GM12878 (cell line): ENCODE measurements at regions not wholly inside any gene's neighbourhood (a gene's known extent, or its start where the extent isn't known, plus 50 kb on each side); places are given as distances from the start of the nearest gene placed in this dataset.

Experiments used
- ATAC-seq: fragments of 200-7000 bp; cut with Tn5 transposase; 3 replicates; pipeline ENCODE4 v1.9.1; 2020; ENCODE audit warnings: mild to moderate bottlenecking, moderate library complexity
- BruUV-seq: library from RNA; stranded (reverse); fragments of 400-500 nt; replicated peaks from 2 replicates; lab custom pipeline; 2021; lab: Mats Ljungman, UMichigan
- CTCF ChIA-PET: fragments of 300-600 bp; sonication (Branson Sonifier 250); formaldehyde crosslinking; extraction: SDS; loops from one replicate; lab custom pipeline; 2021; ENCODE audit warnings: inconsistent platforms; lab: Yijun Ruan, JAX
- POLR2A ChIA-PET: fragments of 350-600 bp; formaldehyde crosslinking; extraction: SDS; loops from one replicate; lab custom pipeline; 2021; ENCODE audit warnings: inconsistent platforms; lab: Charles Lee
- RAD21 ChIA-PET: fragments of 300-600 bp; sonication (Branson Sonifier 250); formaldehyde crosslinking; loops from one replicate; lab custom pipeline; 2023; ENCODE audit warnings: antibody characterized with exemption; ENCODE audit not compliant: unreplicated experiment; lab: Charles Lee
- SMC1A ChIA-PET: fragments of 300-600 bp; sonication (Branson Sonifier 250); formaldehyde crosslinking; loops from one replicate; lab custom pipeline; 2023; ENCODE audit not compliant: unreplicated experiment, uncharacterized antibody; lab: Charles Lee
- DNase-seq: peaks from one replicate; pipeline ENCODE4 v3.0.0-alpha.2; 2011; ENCODE audit warnings: low read depth, low spot score
- FAIRE-seq: peaks from 3 replicates; lab custom pipeline; 2011; peaks lifted over from hg19 to GRCh38; lab: Jason Lieb, UNC
- H2AFZ ChIP-seq: 2 replicates; pipeline ENCODE4 v1.6.0; 2011; ENCODE audit warnings: low read depth, low read length, control low read depth; ENCODE audit not compliant: control insufficient read depth
- H3K27ac ChIP-seq: 2 replicates; pipeline ENCODE4 v1.5.1; 2011; ENCODE audit warnings: control low read depth; ENCODE audit not compliant: control insufficient read depth, insufficient read depth
- H3K27me3 ChIP-seq, 2 experiments: replicated peaks in 1 of 2; 2 replicates each; pipeline versions ENCODE4 v1.6.0 to v1.6.1; 2011; ENCODE audit warnings: low read length in 1 of 2; ENCODE audit not compliant: control insufficient read depth in 2 of 2, insufficient read depth in 2 of 2
- H3K36me3 ChIP-seq, 2 experiments: 2 replicates each; pipeline ENCODE4 v1.5.1; 2011; ENCODE audit warnings: low read length in 1 of 2; ENCODE audit not compliant: control insufficient read depth in 2 of 2, insufficient read depth in 2 of 2
- H3K4me1 ChIP-seq: 2 replicates; pipeline ENCODE4 v1.6.1; 2011; ENCODE audit warnings: mild to moderate bottlenecking, low read length, moderate library complexity, mixed read lengths; ENCODE audit not compliant: control insufficient read depth, insufficient read depth
- H3K4me2 ChIP-seq: 2 replicates; pipeline ENCODE4 v1.6.0; 2011; ENCODE audit warnings: control low read depth; ENCODE audit not compliant: control insufficient read depth, insufficient read depth
- H3K4me3 ChIP-seq: fragments of 200-600 bp; sonication (generic); 2 replicates; pipeline ENCODE4 v1.5.1; 2016
- H3K79me2 ChIP-seq: 2 replicates; pipeline ENCODE4 v1.6.0; 2011; ENCODE audit warnings: low read length; ENCODE audit not compliant: control insufficient read depth, insufficient read depth
- H3K9ac ChIP-seq: 2 replicates; pipeline ENCODE4 v1.8.0; 2011; ENCODE audit warnings: low read length, control low read depth, mixed read lengths; ENCODE audit not compliant: control insufficient read depth, insufficient read depth
- H3K9me3 ChIP-seq: replicated peaks from 3 replicates; pipeline ENCODE4 v1.5.1; 2011; ENCODE audit warnings: mild to moderate bottlenecking, low read length; ENCODE audit not compliant: control insufficient read depth, insufficient read depth
- H4K20me1 ChIP-seq: 2 replicates; pipeline ENCODE4 v1.6.0; 2011; ENCODE audit not compliant: control insufficient read depth, insufficient read depth
- BCL3 ChIP-seq: IDR thresholded peaks from 2 replicates; pipeline ENCODE4 v1.6.1; 2011; ENCODE audit warnings: borderline replicate concordance, low read depth, mild to moderate bottlenecking, moderate library complexity, low read length; ENCODE audit not compliant: insufficient read depth, poor library complexity, severe bottlenecking
- E2F8 ChIP-seq: fragments of 450-650 bp; IDR thresholded peaks from 2 replicates; pipeline ENCODE4 v1.6.1; 2018; ENCODE audit warnings: mild to moderate bottlenecking, low read depth, moderate library complexity; ENCODE audit not compliant: partially characterized antibody
- EGR1 ChIP-seq, 2 experiments: IDR thresholded peaks; 1 replicate in 1 of 2; 2 replicates in 1 of 2; pipeline ENCODE4 v1.6.1; 2011 to 2012; ENCODE audit warnings: low read depth in 2 of 2, low read length in 2 of 2, borderline replicate concordance in 1 of 2, mild to moderate bottlenecking in 1 of 2, moderate library complexity in 1 of 2
- FOS ChIP-seq: IDR thresholded peaks from 3 replicates; pipeline ENCODE4 v1.6.1; 2011; ENCODE audit warnings: borderline replicate concordance; ENCODE audit not compliant: insufficient read length; ENCODE audit errors: extremely low read depth
- KAT2A ChIP-seq: conservative IDR thresholded peaks from 2 replicates; pipeline ENCODE4 v1.6.1; 2011; ENCODE audit warnings: low read depth, low read length; ENCODE audit not compliant: control insufficient read depth
- KDM1A ChIP-seq: fragments of 200-600 bp; sonication (generic); IDR thresholded peaks from 2 replicates; pipeline ENCODE4 v1.6.1; 2016; ENCODE audit warnings: borderline replicate concordance
- PAX5 ChIP-seq: IDR thresholded peaks from 2 replicates; pipeline ENCODE4 v1.6.1; 2011; ENCODE audit warnings: low read depth, low read length, borderline replicate concordance
- SPI1 ChIP-seq: IDR thresholded peaks from 2 replicates; pipeline ENCODE4 v1.6.1; 2011; ENCODE audit warnings: low read depth, mild to moderate bottlenecking, low read length, moderate library complexity, borderline replicate concordance; ENCODE audit not compliant: insufficient read depth
- SREBF1 ChIP-seq: IDR thresholded peaks from 2 replicates; pipeline ENCODE4 v1.6.1; 2012; ENCODE audit warnings: mild to moderate bottlenecking, low read length
- SRF ChIP-seq, 2 experiments: IDR thresholded peaks; 2 replicates each; pipeline ENCODE4 v1.6.1; 2011; ENCODE audit warnings: low read depth in 2 of 2, low read length in 2 of 2, mild to moderate bottlenecking in 1 of 2, moderate library complexity in 1 of 2
- WGBS: methylation state at CpG from one replicate; pipeline ENCODE4 v1.1.6; 2016; ENCODE audit warnings: low lambda C conversion rate; ENCODE audit not compliant: insufficient replicate concordance, insufficient coverage; ENCODE audit errors: missing lambda C conversion rate; 5-methylcytosine and 5-hydroxymethylcytosine counted together
- in situ Hi-C: fragments of 300-500 bp; cut with MboI; formaldehyde crosslinking; loops from 9 replicates; pipeline ENCODE4 v1.14.3; 2018; ENCODE audit warnings: mixed read lengths
- intact Hi-C: fragments of 100-400 bp; cut with micrococcal nuclease; formaldehyde crosslinking; loops from one replicate; pipeline ENCODE4 v1.14.2; 2022; ENCODE audit not compliant: unreplicated experiment
- TF ChIP-seq, protein P1 (sequence below): IDR thresholded peaks from 2 replicates; pipeline ENCODE4 v1.6.1; 2012; ENCODE audit warnings: low read depth, low read length, improper control_type of control experiment
- TF ChIP-seq, protein P2 (sequence below): IDR thresholded peaks from 2 replicates; pipeline ENCODE4 v1.6.1; 2012; ENCODE audit warnings: low read length, inconsistent platforms

- TF ChIP-seq KAT2A (no peak), BCL3 (no peak)
- TF ChIP-seq, all 136 proteins: peak for 0
These were observed 100.6 kb upstream of the PLAAT1 start (continued) for GRCh38 chr3:193140381-193140780.

DNA sequence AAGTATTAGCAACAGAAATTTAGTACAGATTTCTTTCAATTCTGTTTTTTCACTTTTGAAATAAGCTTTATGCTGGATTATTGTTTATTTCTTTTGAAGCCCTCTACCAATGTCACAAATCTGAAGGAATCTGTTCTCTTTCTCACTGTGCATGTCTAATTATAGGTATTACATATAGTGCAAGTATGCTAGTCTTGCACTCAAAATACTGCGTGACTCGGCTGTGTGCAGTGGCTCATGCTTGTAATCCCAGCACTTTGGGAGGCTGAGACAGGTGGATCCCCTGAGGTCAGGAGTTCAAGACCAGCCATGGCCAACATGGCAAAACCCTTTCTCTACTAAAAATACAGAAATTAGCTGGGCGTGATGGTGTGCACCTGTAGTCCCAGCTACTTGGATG is 95.8 kb upstream of the PLAAT1 start:
- no TSS peak for BruUV-seq
- no peaks in the 10 kb centered on the region for H3K36me3 ChIP-seq
- no peaks in the 10 kb centered on the region for H4K20me1 ChIP-seq
- DNase-seq (no peak), FAIRE-seq (no peak), ATAC-seq (no peak)
- in situ Hi-C loops = no loop called here
- no peaks in the 10 kb centered on the region; a peak in 1 of 4 replicates for H3K27me3 ChIP-seq
- no peak overlapping the region for H2AFZ ChIP-seq
- no peak overlapping the region for H3K4me3 ChIP-seq
- ChIA-PET SMC1A (no interaction called here), POLR2A (no interaction called here), RAD21 (interaction anchor here (0.7 kb wide), 1 partner anchor 30 kb away, joined by 3 read pairs; no protein-coding TSS in a partner anchor), CTCF (no interaction called here)
- WGBS = 83% methylated on average over 3 of the region's 3 CpGs
- no peak overlapping the region for H3K27ac ChIP-seq
- H3K79me2 ChIP-seq = no peaks in the 10 kb centered on the region
- no peak overlapping the region for H3K4me2 ChIP-seq
- H3K9ac ChIP-seq = no peak overlapping the region
- H3K4me1 ChIP-seq = no peaks in the 10 kb centered on the region
- intact Hi-C loops = no loop called here
- no peaks in the 10 kb centered on the region for H3K9me3 ChIP-seq
- TF ChIP-seq E2F8 (no peak), PAX5 (no peak), KAT2A (no peak), SPI1 (no peak), KDM1A (no peak), SRF (IDR thresholded peaks at IDR 0.05; ENCODE audit: low read depth in 2 of 2, low read length in 2 of 2) (no peak), EGR1 (IDR thresholded peaks at IDR 0.05; ENCODE audit: borderline replicate concordance in 1 of 2, low read depth in 2 of 2, low read length in 2 of 2) (no peak), FOS (no peak), SREBF1 (no peak)
- TF ChIP-seq, protein P1, sequence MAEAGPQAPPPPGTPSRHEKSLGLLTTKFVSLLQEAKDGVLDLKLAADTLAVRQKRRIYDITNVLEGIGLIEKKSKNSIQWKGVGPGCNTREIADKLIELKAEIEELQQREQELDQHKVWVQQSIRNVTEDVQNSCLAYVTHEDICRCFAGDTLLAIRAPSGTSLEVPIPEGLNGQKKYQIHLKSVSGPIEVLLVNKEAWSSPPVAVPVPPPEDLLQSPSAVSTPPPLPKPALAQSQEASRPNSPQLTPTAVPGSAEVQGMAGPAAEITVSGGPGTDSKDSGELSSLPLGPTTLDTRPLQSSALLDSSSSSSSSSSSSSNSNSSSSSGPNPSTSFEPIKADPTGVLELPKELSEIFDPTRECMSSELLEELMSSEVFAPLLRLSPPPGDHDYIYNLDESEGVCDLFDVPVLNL = no peak
- TF ChIP-seq, protein P2, sequence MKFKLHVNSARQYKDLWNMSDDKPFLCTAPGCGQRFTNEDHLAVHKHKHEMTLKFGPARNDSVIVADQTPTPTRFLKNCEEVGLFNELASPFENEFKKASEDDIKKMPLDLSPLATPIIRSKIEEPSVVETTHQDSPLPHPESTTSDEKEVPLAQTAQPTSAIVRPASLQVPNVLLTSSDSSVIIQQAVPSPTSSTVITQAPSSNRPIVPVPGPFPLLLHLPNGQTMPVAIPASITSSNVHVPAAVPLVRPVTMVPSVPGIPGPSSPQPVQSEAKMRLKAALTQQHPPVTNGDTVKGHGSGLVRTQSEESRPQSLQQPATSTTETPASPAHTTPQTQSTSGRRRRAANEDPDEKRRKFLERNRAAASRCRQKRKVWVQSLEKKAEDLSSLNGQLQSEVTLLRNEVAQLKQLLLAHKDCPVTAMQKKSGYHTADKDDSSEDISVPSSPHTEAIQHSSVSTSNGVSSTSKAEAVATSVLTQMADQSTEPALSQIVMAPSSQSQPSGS = no peak
